A673 (cell line): ENCODE measurements at regions not wholly inside any gene's neighbourhood (a gene's known extent, or its start where the extent isn't known, plus 50 kb on each side); places are given as distances from the start of the nearest gene placed in this dataset.

Source experiments
- BruUV-seq: library from RNA; stranded (reverse); fragments of 400-500 nt; replicated peaks from 2 replicates; lab custom pipeline; 2021; lab: Mats Ljungman, UMichigan
- CTCF ChIA-PET: fragments of 300-600 bp; sonication (Branson Sonifier 250); formaldehyde crosslinking; loops from one replicate; lab custom pipeline; 2022; ENCODE audit warnings: antibody characterized with exemption; lab: Charles Lee
- POLR2A ChIA-PET: fragments of 300-600 bp; sonication (Branson Sonifier 250); formaldehyde crosslinking; loops from one replicate; lab custom pipeline; 2022; ENCODE audit warnings: antibody characterized with exemption; ENCODE audit not compliant: low non-redundant PET; lab: Charles Lee
- DNase-seq: peaks from one replicate; pipeline ENCODE4 v3.0.0-alpha.2; 2015; ENCODE audit warnings: low spot score
- H3K27ac ChIP-seq: fragments of 200-600 bp; sonication (generic); 2 replicates; pipeline ENCODE4 v1.5.1; 2016; ENCODE audit warnings: mixed run types, low read depth, mild to moderate bottlenecking, mixed read lengths, antibody characterized with exemption, low read length; ENCODE audit not compliant: poor library complexity, severe bottlenecking
- H3K27me3 ChIP-seq: fragments of 200-600 bp; sonication (generic); replicated peaks from 2 replicates; pipeline ENCODE4 v1.6.1; 2017; ENCODE audit warnings: mixed run types, low read depth, mild to moderate bottlenecking, mixed read lengths, antibody characterized with exemption, low read length; ENCODE audit not compliant: insufficient read depth, poor library complexity
- H3K36me3 ChIP-seq: fragments of 200-600 bp; sonication (generic); 2 replicates; pipeline ENCODE4 v1.6.1; 2016; ENCODE audit warnings: mixed run types, mild to moderate bottlenecking, mixed read lengths, antibody characterized with exemption, low read length; ENCODE audit not compliant: insufficient read depth, poor library complexity, severe bottlenecking
- H3K4me1 ChIP-seq: fragments of 200-600 bp; sonication (generic); 2 replicates; pipeline ENCODE4 v1.6.1; 2017; ENCODE audit warnings: mixed run types, mild to moderate bottlenecking, mixed read lengths, antibody characterized with exemption, low read length; ENCODE audit not compliant: insufficient read depth, poor library complexity, severe bottlenecking
- H3K4me3 ChIP-seq: fragments of 200-600 bp; sonication (generic); 2 replicates; pipeline ENCODE4 v1.5.1; 2016; ENCODE audit warnings: low read depth, mixed run types, mild to moderate bottlenecking, mixed read lengths, low read length; ENCODE audit not compliant: poor library complexity, severe bottlenecking
- H3K9me3 ChIP-seq: fragments of 200-600 bp; sonication (generic); 2 replicates; pipeline ENCODE4 v1.6.1; 2016; ENCODE audit warnings: mixed run types, low read depth, mild to moderate bottlenecking, mixed read lengths, antibody characterized with exemption, low read length; ENCODE audit not compliant: poor library complexity, severe bottlenecking
- EZH2 ChIP-seq: fragments of 200-600 bp; sonication (generic); IDR thresholded peaks from 2 replicates; pipeline ENCODE4 v1.6.1; 2017; ENCODE audit warnings: borderline replicate concordance, low read depth, mild to moderate bottlenecking, mixed read lengths, antibody characterized with exemption, low read length; ENCODE audit not compliant: poor library complexity, severe bottlenecking
- intact Hi-C: fragments of 100-400 bp; cut with micrococcal nuclease; formaldehyde crosslinking; loops from one replicate; pipeline ENCODE4 v1.10.0; 2022; ENCODE audit not compliant: unreplicated experiment
- TF ChIP-seq, protein P1 (sequence below): fragments of 300-800, 200-600 bp; sonication (generic); conservative IDR thresholded peaks from 2 replicates; pipeline ENCODE4 v1.5.1; 2017; ENCODE audit warnings: low read depth, mild to moderate bottlenecking, antibody characterized with exemption, low read length, moderate library complexity, mixed read lengths

DNA sequence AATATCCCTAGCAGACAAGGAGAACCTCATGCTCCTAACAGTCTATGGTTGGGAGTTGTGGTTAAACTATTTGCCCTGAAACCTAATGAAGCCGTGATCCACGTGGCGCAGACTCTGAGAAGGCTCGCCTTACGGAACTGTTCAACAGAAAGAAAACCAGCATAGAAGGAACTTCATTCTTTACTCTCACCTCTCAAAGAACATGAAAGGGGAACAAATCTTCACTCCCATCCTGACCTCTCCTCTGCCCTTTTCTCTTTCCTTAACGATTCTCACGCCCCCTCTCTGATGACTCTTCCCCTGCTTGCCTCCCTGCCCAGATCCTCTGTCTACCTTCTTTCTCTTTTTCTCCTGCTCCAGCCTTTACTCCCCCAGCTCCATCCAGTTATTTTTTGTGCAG, 54.2 kb downstream of the IRAG1 start:
- CTCF ChIA-PET, result no interaction called here

DNA sequence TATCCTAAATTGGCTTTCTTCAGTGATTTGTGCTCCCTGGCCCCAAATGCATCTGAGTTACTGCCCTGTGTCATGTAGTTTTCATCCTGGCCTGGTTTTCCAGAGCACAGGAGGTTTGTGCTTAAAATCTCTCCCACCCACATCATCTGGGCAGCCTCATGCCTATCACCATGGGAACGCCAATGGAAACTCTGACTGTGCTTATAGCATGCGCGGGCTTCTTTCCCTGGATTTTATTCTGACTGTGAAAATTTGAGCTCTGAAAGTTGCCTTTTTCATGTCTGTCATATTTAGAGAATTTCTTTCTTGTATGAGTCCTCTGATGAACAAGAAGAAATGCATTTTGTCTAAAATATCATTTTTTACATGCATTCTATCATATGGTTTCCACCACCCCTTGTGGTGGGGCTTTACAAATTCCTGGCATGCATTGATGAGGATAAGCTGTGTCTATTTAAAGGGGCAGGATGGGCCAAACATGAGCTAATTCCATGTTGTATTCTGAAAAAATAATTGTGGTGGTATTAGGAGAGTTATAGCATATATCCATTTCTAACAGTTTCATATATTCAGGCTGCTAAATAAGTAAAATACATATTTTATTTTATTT, 55.1 kb downstream of the IRAG1 start:
- BruUV-seq, result no TSS peak
- POLR2A ChIA-PET, result no interaction called here
- CTCF ChIA-PET, result no interaction called here

More for the DNA sequence above, 54.2 kb downstream of the IRAG1 start:
- H3K27ac ChIP-seq, result no peak overlapping the region
- intact Hi-C loops, result no loop called here
- H3K4me3 ChIP-seq, result no peak overlapping the region
- H3K9me3 ChIP-seq, result no peaks in the 10 kb centered on the region
- peaks cover 5% of the 10 kb centered on the region for H3K4me1 ChIP-seq
- POLR2A ChIA-PET, result no interaction called here
- no peak for DNase-seq
- TF ChIP-seq, protein P1, sequence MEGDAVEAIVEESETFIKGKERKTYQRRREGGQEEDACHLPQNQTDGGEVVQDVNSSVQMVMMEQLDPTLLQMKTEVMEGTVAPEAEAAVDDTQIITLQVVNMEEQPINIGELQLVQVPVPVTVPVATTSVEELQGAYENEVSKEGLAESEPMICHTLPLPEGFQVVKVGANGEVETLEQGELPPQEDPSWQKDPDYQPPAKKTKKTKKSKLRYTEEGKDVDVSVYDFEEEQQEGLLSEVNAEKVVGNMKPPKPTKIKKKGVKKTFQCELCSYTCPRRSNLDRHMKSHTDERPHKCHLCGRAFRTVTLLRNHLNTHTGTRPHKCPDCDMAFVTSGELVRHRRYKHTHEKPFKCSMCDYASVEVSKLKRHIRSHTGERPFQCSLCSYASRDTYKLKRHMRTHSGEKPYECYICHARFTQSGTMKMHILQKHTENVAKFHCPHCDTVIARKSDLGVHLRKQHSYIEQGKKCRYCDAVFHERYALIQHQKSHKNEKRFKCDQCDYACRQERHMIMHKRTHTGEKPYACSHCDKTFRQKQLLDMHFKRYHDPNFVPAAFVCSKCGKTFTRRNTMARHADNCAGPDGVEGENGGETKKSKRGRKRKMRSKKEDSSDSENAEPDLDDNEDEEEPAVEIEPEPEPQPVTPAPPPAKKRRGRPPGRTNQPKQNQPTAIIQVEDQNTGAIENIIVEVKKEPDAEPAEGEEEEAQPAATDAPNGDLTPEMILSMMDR, result no peak
- TF ChIP-seq EZH2, result no peak
- no TSS peak for BruUV-seq
- H3K27me3 ChIP-seq, result no peaks in the 10 kb centered on the region
- no peaks in the 10 kb centered on the region for H3K36me3 ChIP-seq

DNA sequence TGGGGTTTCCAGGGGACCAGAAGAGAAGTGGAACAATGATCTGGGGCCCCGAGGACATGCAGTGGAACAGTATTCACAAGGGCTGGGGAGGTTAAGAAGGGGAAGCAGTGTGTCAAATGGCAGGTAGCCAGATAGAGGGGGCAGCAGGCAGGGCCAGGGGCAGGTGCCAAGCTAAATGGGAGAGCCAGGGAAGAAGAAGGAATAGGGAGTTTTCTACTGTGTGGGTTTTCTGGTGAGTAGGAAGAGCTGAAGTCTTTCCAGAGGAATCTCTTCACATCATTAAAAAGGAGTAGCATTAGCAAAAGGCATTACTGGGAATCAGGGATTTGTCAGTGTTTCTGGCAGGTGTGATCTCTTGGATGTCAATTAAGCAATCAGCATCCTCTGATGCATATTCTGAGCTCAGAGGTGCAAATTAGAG, 55.8 kb downstream of the IRAG1 start:
- no peaks in the 10 kb centered on the region for H3K27me3 ChIP-seq
- no peak overlapping the region for H3K4me3 ChIP-seq
- TF ChIP-seq, protein P1, result no peak
- TF ChIP-seq EZH2, result no peak
- ChIA-PET CTCF (no interaction called here), POLR2A (no interaction called here)
- no peaks in the 10 kb centered on the region for H3K36me3 ChIP-seq
- no peaks in the 10 kb centered on the region for H3K9me3 ChIP-seq
- H3K27ac ChIP-seq, result no peak overlapping the region
- intact Hi-C loops, result no loop called here
- peaks cover 5% of the 10 kb centered on the region for H3K4me1 ChIP-seq
- DNase-seq, result no peak
- no TSS peak for BruUV-seq

More for the DNA sequence above, 55.1 kb downstream of the IRAG1 start:
- Histone ChIP-seq H3K36me3 (no peaks in the 10 kb centered on the region), H3K27me3 (no peaks in the 10 kb centered on the region), H3K4me3 (no peak overlapping the region), H3K27ac (no peak overlapping the region), H3K9me3 (no peaks in the 10 kb centered on the region), H3K4me1 (peaks cover 5% of the 10 kb centered on the region)
- no peak for DNase-seq
- TF ChIP-seq EZH2, result no peak
- TF ChIP-seq, protein P1, result no peak
- intact Hi-C loops, result no loop called here
